ENCODE measurements at regions not wholly inside any gene's neighbourhood (a gene's known extent, or its start where the extent isn't known, plus 50 kb on each side); places are given as distances from the start of the nearest gene placed in this dataset.

DNA sequence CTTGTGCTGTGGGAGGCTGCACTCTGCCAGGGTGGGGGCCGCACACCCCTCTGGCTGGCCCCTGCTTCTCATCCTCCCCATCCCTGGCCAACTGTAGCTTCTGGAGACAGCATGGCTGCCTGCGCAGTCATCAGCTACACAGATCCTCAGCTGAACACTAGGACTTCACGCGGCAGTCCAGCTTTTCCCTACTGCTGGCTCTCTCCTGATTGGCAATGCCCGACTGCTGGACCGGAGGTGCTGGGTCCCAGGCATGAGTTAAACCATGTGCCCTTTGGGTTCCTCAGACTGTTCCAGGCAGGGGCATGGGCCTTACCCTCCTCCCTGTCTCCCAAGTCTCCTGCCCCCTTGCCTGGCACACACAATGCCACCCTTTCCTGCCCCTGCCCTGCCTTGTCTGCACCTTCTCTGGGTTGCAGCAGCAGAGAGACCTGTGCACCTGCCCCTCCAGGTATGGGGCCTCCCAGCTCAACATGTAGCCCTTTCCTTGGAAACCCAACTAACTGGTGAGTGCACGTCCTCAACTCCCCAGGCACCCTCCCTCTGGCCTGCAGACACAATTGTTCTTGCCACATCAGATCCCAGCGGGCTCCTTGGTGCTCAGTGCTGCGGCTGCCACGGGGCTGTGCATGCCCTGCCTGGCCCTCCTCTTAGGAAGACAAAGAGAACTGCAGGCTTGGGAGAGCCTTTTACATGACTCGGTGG lies 1039.2 kb downstream of the TBC1D22A start:
- Histone ChIP-seq H3K36me3 (replicated peaks; ENCODE audit: control insufficient read depth, insufficient read depth, low read length) (no peaks in the 10 kb centered on the region), H3K4me3 (ENCODE audit: insufficient read depth, low read depth, low read length) (no peak overlapping the region), H3K27me3 (ENCODE audit: control insufficient read depth, insufficient read depth, low read length) (no peaks in the 10 kb centered on the region)
- no peak for DNase-seq

- H3K27me3 ChIP-seq (ENCODE audit: control insufficient read depth, insufficient read depth, low read length) = no peaks in the 10 kb centered on the region
- no peak for DNase-seq
- H3K36me3 ChIP-seq (replicated peaks; ENCODE audit: control insufficient read depth, insufficient read depth, low read length) = no peaks in the 10 kb centered on the region
- no peak overlapping the region for H3K4me3 ChIP-seq (ENCODE audit: insufficient read depth, low read depth, low read length)
Measured at GRCh38 chr22:47798229-47798628, 1035.8 kb downstream of the TBC1D22A start.

GRCh38 chr22:47797342-47797945 lies 1035.0 kb downstream of the TBC1D22A start:
- Histone ChIP-seq H3K27me3 (ENCODE audit: control insufficient read depth, insufficient read depth, low read length) (no peaks in the 10 kb centered on the region), H3K4me3 (ENCODE audit: insufficient read depth, low read depth, low read length) (no peak overlapping the region), H3K36me3 (replicated peaks; ENCODE audit: control insufficient read depth, insufficient read depth, low read length) (no peaks in the 10 kb centered on the region)
- DNase-seq = no peak

- no peaks in the 10 kb centered on the region for H3K27me3 ChIP-seq (ENCODE audit: control insufficient read depth, insufficient read depth, low read length)
- H3K4me3 ChIP-seq (ENCODE audit: insufficient read depth, low read depth, low read length) = no peak overlapping the region
- no peaks in the 10 kb centered on the region for H3K36me3 ChIP-seq (replicated peaks; ENCODE audit: control insufficient read depth, insufficient read depth, low read length)
- no peak for DNase-seq
Measured at GRCh38 chr22:47796128-47796908, 1033.9 kb downstream of the TBC1D22A start.

DNA sequence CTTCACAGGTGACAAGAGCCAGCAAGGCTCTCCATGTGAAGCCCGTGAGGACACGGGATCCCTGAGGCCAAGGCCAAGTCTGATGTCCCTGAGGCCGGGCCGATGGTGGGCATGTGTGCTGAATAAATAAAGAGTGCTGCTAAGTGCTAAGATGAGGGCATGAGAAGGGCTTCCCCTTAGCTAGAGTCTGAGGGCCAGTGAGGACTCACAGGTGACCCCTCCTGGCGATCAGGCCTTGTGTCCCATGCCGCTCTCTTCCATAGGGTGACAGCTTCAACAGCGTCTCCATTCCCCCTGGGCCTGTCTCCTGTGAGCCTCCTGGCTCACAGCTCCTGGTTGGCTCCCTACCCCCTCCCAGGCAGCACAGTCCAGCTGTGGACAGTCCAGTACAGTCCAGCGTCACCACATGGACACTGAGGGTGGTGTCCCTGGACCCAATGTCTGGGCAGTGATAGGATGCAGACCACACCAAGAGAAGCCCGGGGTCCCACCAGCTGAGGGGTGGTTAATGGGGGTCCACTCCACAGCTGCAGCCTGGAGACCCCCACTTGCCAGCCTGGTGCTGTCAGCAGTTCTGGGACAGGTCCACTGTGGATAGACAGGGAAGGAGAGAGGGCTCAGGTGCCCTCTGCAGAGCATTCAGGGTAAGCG lies 1033.2 kb downstream of the TBC1D22A start:
- Histone ChIP-seq H3K36me3 (replicated peaks; ENCODE audit: control insufficient read depth, insufficient read depth, low read length) (no peaks in the 10 kb centered on the region), H3K4me3 (ENCODE audit: insufficient read depth, low read depth, low read length) (no peak overlapping the region), H3K27me3 (ENCODE audit: control insufficient read depth, insufficient read depth, low read length) (no peaks in the 10 kb centered on the region)
- DNase-seq = peak; percentile 64

DNA sequence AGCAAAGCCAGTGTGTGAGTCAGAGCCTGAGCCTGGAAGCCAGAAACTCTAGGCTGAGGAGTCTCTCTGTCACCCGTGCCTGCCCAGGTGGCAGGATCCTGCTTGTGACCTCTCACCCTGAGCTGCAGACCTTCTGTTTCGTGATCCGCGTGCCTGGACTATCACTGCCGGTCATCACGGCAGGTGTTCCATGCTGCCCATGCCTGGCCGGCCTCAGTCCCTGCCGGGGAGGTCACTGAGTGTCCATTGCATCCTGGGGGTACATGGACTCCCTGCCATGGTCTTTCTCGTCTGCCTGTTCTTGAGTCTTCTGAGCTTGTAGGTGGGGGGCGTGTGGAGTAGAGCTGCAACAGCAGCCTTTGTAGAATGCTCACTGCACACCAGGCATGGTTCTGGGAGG lies 1032.4 kb downstream of the TBC1D22A start:
- no peak for DNase-seq
- Histone ChIP-seq H3K36me3 (replicated peaks; ENCODE audit: control insufficient read depth, insufficient read depth, low read length) (no peaks in the 10 kb centered on the region), H3K4me3 (ENCODE audit: insufficient read depth, low read depth, low read length) (no peak overlapping the region), H3K27me3 (ENCODE audit: control insufficient read depth, insufficient read depth, low read length) (no peaks in the 10 kb centered on the region)

- Histone ChIP-seq H3K36me3 (replicated peaks; ENCODE audit: control insufficient read depth, insufficient read depth, low read length) (no peaks in the 10 kb centered on the region), H3K4me3 (ENCODE audit: insufficient read depth, low read depth, low read length) (no peak overlapping the region), H3K27me3 (ENCODE audit: control insufficient read depth, insufficient read depth, low read length) (no peaks in the 10 kb centered on the region)
- DNase-seq = no peak
Measured at GRCh38 chr22:47793304-47794101, 1031.1 kb downstream of the TBC1D22A start.

DNA sequence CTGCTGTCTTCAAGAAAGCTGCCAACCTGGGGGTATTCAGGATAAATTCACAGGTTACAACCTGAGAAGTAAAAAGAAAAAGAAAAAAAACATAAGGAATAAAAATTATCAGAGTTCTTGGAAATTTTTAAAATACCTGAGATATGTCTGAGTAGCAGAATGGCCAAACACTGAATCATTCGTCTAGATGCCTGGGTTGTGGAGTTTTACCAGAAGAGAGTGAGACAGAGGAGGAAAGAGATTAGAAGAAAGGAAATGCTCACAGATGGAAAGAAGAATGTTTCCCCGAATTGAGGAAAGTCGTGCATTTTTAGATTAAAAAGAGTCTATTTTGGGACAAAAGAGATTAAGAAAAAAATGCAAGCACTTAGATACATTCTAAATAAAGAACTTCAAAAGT lies 1026.7 kb downstream of the TBC1D22A start:
- DNase-seq = no peak
- H3K36me3 ChIP-seq (replicated peaks; ENCODE audit: control insufficient read depth, insufficient read depth, low read length) = no peaks in the 10 kb centered on the region
- H3K4me3 ChIP-seq (ENCODE audit: insufficient read depth, low read depth, low read length) = no peak overlapping the region
- no peaks in the 10 kb centered on the region for H3K27me3 ChIP-seq (ENCODE audit: control insufficient read depth, insufficient read depth, low read length)

- DNase-seq = no peak
Measured at GRCh38 chr22:47788461-47788860, 1026.0 kb downstream of the TBC1D22A start.

GRCh38 chr22:47787501-47788227 lies 1025.2 kb downstream of the TBC1D22A start:
- DNase-seq = no peak
- H3K36me3 ChIP-seq (replicated peaks; ENCODE audit: control insufficient read depth, insufficient read depth, low read length) = no peaks in the 10 kb centered on the region

More at GRCh38 chr22:47788461-47788860, 1026.0 kb downstream of the TBC1D22A start:
- Histone ChIP-seq H3K4me3 (ENCODE audit: insufficient read depth, low read depth, low read length) (no peak overlapping the region), H3K36me3 (replicated peaks; ENCODE audit: control insufficient read depth, insufficient read depth, low read length) (no peaks in the 10 kb centered on the region), H3K27me3 (ENCODE audit: control insufficient read depth, insufficient read depth, low read length) (no peaks in the 10 kb centered on the region)

GRCh38 chr22:47786650-47787290 lies 1024.3 kb downstream of the TBC1D22A start:
- H3K4me3 ChIP-seq (ENCODE audit: insufficient read depth, low read depth, low read length) = no peak overlapping the region
- H3K36me3 ChIP-seq (replicated peaks; ENCODE audit: control insufficient read depth, insufficient read depth, low read length) = no peaks in the 10 kb centered on the region
- H3K27me3 ChIP-seq (ENCODE audit: control insufficient read depth, insufficient read depth, low read length) = no peaks in the 10 kb centered on the region
- no peak for DNase-seq

More at GRCh38 chr22:47787501-47788227, 1025.2 kb downstream of the TBC1D22A start:
- no peak overlapping the region for H3K4me3 ChIP-seq (ENCODE audit: insufficient read depth, low read depth, low read length)
- no peaks in the 10 kb centered on the region for H3K27me3 ChIP-seq (ENCODE audit: control insufficient read depth, insufficient read depth, low read length)

DNA sequence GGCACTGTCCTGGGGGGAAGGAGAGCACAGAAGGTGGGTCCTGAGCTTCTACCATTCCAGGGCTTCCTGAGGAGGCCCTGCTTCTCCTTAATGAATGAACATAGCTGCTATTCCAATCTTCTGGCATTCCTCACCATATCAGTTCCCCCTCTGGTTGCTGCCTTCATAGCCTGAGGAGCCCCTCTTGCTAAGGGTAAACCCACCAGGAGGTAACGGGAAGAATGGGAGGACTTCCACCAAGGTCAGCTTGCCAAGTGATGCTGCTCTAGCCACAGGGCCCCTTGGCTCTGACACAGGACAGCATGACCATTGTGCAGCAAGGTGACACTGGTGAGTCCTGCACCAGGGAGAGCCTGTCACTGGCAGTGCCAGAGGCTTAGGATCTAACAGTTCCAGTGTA lies 1022.5 kb downstream of the TBC1D22A start:
- H3K27me3 ChIP-seq (ENCODE audit: control insufficient read depth, insufficient read depth, low read length) = no peaks in the 10 kb centered on the region
- DNase-seq = no peak
- no peaks in the 10 kb centered on the region for H3K36me3 ChIP-seq (replicated peaks; ENCODE audit: control insufficient read depth, insufficient read depth, low read length)
- no peak overlapping the region for H3K4me3 ChIP-seq (ENCODE audit: insufficient read depth, low read depth, low read length)

- H3K27me3 ChIP-seq (ENCODE audit: control insufficient read depth, insufficient read depth, low read length) = no peaks in the 10 kb centered on the region
- H3K4me3 ChIP-seq (ENCODE audit: insufficient read depth, low read depth, low read length) = no peak overlapping the region
- no peaks in the 10 kb centered on the region for H3K36me3 ChIP-seq (replicated peaks; ENCODE audit: control insufficient read depth, insufficient read depth, low read length)
- DNase-seq = no peak
Measured at GRCh38 chr22:47784367-47784983, 1022.0 kb downstream of the TBC1D22A start.

All from H7 (cell line).